ENCODE measurements at regions not wholly inside any gene's neighbourhood (a gene's known extent, or its start where the extent isn't known, plus 50 kb on each side); places are given as distances from the start of the nearest gene placed in this dataset.

DNA sequence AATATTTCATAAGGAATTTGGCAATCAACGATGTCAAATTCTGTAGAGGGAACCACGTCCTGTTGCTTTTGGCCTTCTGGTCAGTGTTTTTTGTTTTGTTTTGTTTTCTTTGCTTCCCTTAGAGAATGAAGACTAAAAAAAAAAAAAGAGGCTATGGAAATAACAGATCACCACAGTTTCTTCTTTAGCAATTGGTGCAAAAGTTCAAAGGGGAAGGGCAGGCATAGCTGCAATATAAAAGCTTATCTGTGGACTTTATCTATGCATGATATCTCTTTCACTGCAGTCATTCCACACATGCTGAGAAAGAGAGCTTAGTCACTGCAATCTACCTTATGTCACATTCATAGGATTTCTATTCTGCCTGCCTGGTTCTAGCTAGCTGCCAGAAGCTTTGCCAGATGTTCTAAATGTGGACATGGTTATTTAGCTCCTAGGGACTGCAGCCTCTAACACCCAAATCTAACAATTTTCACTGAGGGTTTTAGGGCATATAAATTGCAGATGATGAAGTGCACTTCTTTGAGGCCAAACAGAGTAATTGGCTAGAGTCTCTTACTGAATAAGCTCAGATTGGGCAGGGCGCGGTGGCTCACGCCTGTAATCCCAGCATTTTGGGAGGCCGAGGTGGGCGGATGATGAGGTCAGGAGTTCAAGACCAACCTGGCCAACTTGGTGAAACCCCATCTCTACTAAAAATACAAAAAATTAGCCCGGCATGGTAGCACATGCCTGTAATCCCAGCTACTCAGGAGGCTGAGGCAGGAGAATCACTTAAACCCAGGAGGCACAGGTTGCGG is 637.2 kb downstream of the NTRK3 start:
- no peak for TF ChIP-seq CTCF (IDR thresholded peaks at IDR 0.05; ENCODE audit: insufficient read depth, low read length)
- no peak overlapping the region for H3K4me3 ChIP-seq (ENCODE audit: low read depth, low read length)
- DNase-seq (ENCODE audit: low read depth) = peak; percentile 100

- TF ChIP-seq CTCF (IDR thresholded peaks at IDR 0.05; ENCODE audit: insufficient read depth, low read length) = no peak
- H3K4me3 ChIP-seq (ENCODE audit: low read depth, low read length) = no peak overlapping the region
- DNase-seq (ENCODE audit: low read depth) = peak; percentile 79
Observed at GRCh38 chr15:87618203-87618725, 638.3 kb downstream of the NTRK3 start.

DNA sequence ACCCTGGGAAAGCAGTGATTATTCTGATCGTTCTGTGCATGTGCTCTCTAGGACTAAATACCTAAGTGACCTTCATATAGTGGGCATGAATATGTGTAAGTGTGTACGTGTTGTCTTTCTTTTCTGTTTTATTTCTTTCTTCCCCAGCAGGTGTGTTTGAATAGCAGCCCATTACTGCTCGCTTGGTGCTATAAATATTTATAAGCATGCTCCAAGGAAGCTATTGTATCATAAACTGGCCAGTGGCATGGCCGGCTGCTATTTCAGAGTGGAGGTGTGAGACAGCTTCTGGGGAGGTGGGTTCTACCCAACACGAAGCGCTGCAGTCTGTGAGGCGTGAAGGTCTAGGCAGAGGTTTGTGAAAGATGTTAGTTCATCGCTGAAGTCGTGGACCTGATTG is 641.8 kb downstream of the NTRK3 start:
- DNase-seq (ENCODE audit: low read depth) = no peak
- no peak for TF ChIP-seq CTCF (IDR thresholded peaks at IDR 0.05; ENCODE audit: insufficient read depth, low read length)
- no peak overlapping the region for H3K4me3 ChIP-seq (ENCODE audit: low read depth, low read length)

DNA sequence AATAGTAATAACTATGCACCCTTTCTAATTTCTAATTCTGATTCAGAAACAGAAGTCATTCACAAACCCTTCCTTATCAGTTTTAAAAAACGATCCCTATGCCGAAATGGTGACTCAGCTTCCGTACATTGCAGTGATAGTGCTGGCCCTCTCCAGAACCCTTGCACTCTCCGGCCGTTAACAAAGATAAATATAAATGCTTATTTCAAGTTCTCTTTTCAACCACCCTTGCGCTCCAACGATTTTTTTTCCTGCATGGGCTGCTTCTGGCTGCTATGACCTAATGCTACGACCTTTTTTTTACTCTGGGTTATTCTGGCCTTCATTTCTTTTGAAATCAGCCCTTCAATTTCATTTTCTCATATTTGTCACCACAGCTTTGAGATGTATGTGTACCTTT is 646.2 kb downstream of the NTRK3 start:
- DNase-seq (ENCODE audit: low read depth) = peak; percentile 94
- H3K4me3 ChIP-seq (ENCODE audit: low read depth, low read length) = no peak overlapping the region
- TF ChIP-seq CTCF (IDR thresholded peaks at IDR 0.05; ENCODE audit: insufficient read depth, low read length) = no peak

DNA sequence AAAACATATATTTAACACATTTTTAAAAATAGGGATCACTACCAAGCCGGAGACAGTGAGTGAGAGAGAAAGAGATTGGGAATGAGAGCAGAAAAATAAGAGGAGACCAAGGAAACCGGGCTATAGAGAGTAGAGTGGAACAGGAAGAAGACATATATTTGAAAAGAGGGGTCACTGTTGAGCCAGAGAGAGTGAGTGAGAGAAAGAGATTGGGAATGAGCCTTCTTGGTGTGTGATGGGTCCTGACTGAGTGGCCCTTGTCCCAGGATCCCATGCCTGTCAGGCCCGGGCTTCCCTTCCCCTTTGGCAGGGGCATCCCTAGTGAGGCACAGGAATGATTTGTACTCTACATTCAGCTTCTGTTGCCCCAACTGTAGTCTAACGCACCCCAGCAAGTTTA is 646.6 kb downstream of the NTRK3 start:
- peak overlapping the region; percentile 42 for H3K4me3 ChIP-seq (ENCODE audit: low read depth, low read length)
- peak; percentile 7 for TF ChIP-seq CTCF (IDR thresholded peaks at IDR 0.05; ENCODE audit: insufficient read depth, low read length)
- no peak for DNase-seq (ENCODE audit: low read depth)

DNA sequence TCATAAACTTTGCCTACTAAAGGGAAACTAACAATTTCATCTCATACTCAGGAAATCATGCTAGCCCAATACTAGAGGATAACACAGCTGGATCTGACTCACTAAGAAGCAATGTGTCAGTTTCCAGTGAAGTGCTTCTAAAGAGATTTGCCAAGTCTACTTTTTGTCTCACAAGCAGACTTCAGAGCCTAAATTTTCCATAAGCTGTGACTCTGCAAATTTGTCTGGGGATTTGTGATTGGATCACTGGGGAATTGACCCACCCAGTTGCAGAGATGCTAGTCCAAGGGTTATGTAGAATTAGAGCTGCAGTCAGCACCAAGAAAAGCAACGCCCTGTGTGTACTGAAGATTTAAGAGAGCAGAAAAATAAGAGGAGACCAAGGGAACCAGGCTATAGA is 647.1 kb downstream of the NTRK3 start:
- TF ChIP-seq CTCF (IDR thresholded peaks at IDR 0.05; ENCODE audit: insufficient read depth, low read length) = no peak
- no peak overlapping the region for H3K4me3 ChIP-seq (ENCODE audit: low read depth, low read length)
- peak; percentile 99 for DNase-seq (ENCODE audit: low read depth)

Data from fibroblast of the aortic adventitia (primary cell).